ENCODE measurements at regions not wholly inside any gene's neighbourhood (a gene's known extent, or its start where the extent isn't known, plus 50 kb on each side); places are given as distances from the start of the nearest gene placed in this dataset.
"Not testable (repeated sequence)": the region's sequence is repeated elsewhere in the genome, so short reads cannot be mapped to it uniquely, and the experiment has no call there.

- Mint-ChIP-seq H3K27ac (no peak overlapping the region), H3K4me3 (no peak overlapping the region)
These were observed 376.3 kb upstream of the DEPDC1 start for GRCh38 chr1:68873144-68873543.

GRCh38 chr1:68881330-68882194, 384.7 kb upstream of the DEPDC1 start:
- not testable (repeated sequence) for H3K36me3 Mint-ChIP-seq; H3K4me3 Mint-ChIP-seq; H3K9me3 Mint-ChIP-seq; DNase-seq; H3K27ac Mint-ChIP-seq; ATAC-seq (ENCODE audit: low read depth in 2 of 2); H3K4me1 Mint-ChIP-seq; H3K27me3 Mint-ChIP-seq

More at GRCh38 chr1:68873144-68873543, 376.3 kb upstream of the DEPDC1 start:
- Mint-ChIP-seq H3K9me3 (peaks cover 3 to 39% (median 5%) of the 10 kb centered on the region in 7 donors), H3K36me3 (no peaks in the 10 kb centered on the region), H3K4me1 (no peaks in the 10 kb centered on the region), H3K27me3 (no peaks in the 10 kb centered on the region)
- ATAC-seq (ENCODE audit: low read depth in 2 of 2) (no peak), DNase-seq (no peak)

DNA sequence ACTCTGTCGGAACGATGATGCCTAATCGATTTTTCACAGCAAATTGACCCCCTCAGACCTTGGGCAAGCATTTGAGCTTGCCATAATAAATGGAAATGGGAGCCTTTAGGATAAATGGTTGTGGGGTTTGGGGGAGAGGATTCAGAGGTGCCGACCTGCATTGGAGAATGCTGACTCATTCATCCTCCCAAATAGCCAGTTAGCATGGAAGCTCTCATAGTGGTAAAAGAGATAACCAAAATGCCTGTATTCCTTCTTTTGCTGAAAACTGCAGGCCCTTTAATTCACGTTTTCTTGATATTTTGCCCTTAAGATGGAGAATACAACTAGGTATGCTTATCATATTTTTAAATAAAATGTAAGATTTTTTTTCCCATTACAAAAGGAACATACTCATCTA, 392.6 kb upstream of the DEPDC1 start:
- no peak for DNase-seq
- H3K27ac Mint-ChIP-seq: no peak overlapping the region
- H3K36me3 Mint-ChIP-seq: no peaks in the 10 kb centered on the region
- peaks cover 0 to 12% (median 0%) of the 10 kb centered on the region in 7 donors for H3K9me3 Mint-ChIP-seq
- no peaks in the 10 kb centered on the region for H3K27me3 Mint-ChIP-seq
- H3K4me3 Mint-ChIP-seq: no peak overlapping the region
- no peaks in the 10 kb centered on the region for H3K4me1 Mint-ChIP-seq
- ATAC-seq (ENCODE audit: low read depth in 2 of 2): no peak

GRCh38 chr1:68890736-68891135, 393.9 kb upstream of the DEPDC1 start:
- Mint-ChIP-seq H3K4me3 (no peak overlapping the region), H3K36me3 (no peaks in the 10 kb centered on the region), H3K9me3 (peaks cover 0 to 12% (median 0%) of the 10 kb centered on the region in 7 donors), H3K27me3 (no peaks in the 10 kb centered on the region), H3K4me1 (no peaks in the 10 kb centered on the region), H3K27ac (no peak overlapping the region)
- DNase-seq: no peak
- ATAC-seq (ENCODE audit: low read depth in 2 of 2): no peak

- Mint-ChIP-seq H3K27ac (no peak overlapping the region), H3K9me3 (peaks cover 2 to 14% (median 10%) of the 10 kb centered on the region in 7 donors), H3K4me3 (no peak overlapping the region), H3K4me1 (no peaks in the 10 kb centered on the region), H3K27me3 (no peaks in the 10 kb centered on the region), H3K36me3 (no peaks in the 10 kb centered on the region)
- ATAC-seq (ENCODE audit: low read depth in 2 of 2) (no peak), DNase-seq (no peak)
These were observed 407.6 kb upstream of the DEPDC1 start for GRCh38 chr1:68904477-68904876.

DNA sequence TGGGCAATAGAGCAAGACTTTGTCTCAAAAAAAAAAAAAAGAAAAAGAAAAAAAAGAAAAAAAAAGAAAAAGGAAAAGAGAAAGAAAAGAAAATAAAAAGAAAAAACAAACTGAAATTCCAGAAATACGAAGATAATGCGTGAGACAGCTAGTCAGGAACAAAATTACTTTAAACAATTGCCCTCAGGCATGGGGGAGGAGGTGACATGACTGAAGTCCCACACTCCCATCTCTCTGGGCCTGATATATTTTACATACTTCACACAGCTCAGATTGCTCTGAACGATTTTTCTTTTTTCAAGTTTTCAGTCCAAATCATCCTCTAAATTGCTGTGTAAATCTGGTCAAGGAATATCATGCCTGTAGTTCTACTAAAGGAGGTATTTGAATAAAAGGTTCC, 409.5 kb upstream of the DEPDC1 start:
- no peak for DNase-seq
- Mint-ChIP-seq H3K9me3 (peaks cover 4 to 18% (median 11%) of the 10 kb centered on the region in 7 donors), H3K36me3 (no peaks in the 10 kb centered on the region), H3K27me3 (no peaks in the 10 kb centered on the region), H3K4me1 (no peaks in the 10 kb centered on the region), H3K27ac (peak overlapping the region in 1 of 6 donors; percentile 84), H3K4me3 (no peak overlapping the region)
- no peak for ATAC-seq (ENCODE audit: low read depth in 2 of 2)

DNA sequence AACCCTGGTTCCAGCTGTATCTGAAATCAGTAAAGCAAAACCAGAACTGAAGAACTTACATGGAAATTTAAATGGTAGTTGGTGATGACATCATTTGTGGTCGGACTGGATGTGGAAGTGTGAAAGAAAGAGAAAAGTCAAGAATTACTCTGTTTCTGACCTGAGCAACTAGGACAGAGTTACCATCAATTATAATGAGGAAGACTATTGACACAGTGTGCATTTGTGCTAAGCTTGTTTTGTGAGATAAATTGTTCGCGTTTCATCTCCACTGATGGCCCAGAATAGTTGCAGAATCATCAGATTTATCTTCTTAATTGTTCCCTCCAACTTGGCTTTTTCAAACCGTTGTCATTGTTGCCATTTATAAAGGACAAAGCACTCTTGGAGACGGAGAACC, 410.6 kb upstream of the DEPDC1 start:
- Mint-ChIP-seq H3K4me1 (no peaks in the 10 kb centered on the region), H3K36me3 (no peaks in the 10 kb centered on the region), H3K27me3 (no peaks in the 10 kb centered on the region), H3K4me3 (no peak overlapping the region), H3K9me3 (peaks cover 4 to 19% (median 14%) of the 10 kb centered on the region in 7 donors), H3K27ac (no peak overlapping the region)
- DNase-seq (no peak), ATAC-seq (ENCODE audit: low read depth in 2 of 2) (no peak)

DNA sequence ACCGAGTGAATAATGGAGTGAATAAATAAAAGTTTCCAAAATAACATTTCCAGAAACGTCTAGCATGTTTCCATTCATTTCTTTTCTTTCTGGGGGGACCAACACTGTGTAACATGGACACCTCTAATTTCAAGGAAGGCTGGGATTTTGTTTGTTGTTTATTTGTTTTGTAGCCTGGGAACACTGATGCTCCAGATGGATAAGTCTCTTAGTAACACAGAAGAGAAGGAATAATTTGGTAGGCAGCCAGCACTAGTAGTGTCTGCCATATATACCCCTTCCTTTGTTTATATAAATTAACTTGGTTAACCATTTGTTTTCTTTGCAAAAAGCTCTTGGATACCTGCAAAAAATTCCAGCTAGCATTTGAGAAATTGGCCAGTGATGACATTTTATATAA, 411.4 kb upstream of the DEPDC1 start:
- Mint-ChIP-seq H3K27ac (no peak overlapping the region), H3K4me3 (no peak overlapping the region), H3K9me3 (peaks cover 4 to 18% (median 13%) of the 10 kb centered on the region in 7 donors), H3K36me3 (no peaks in the 10 kb centered on the region), H3K4me1 (no peaks in the 10 kb centered on the region), H3K27me3 (no peaks in the 10 kb centered on the region)
- no peak for DNase-seq
- no peak for ATAC-seq (ENCODE audit: low read depth in 2 of 2)

- no peak for ATAC-seq (ENCODE audit: low read depth in 2 of 2)
- peaks cover 0 to 22% (median 4%) of the 10 kb centered on the region in 7 donors for H3K9me3 Mint-ChIP-seq
- DNase-seq: no peak
- H3K4me1 Mint-ChIP-seq: no peaks in the 10 kb centered on the region
- H3K36me3 Mint-ChIP-seq: no peaks in the 10 kb centered on the region
- H3K27ac Mint-ChIP-seq: no peak overlapping the region
- H3K27me3 Mint-ChIP-seq: no peaks in the 10 kb centered on the region
- no peak overlapping the region for H3K4me3 Mint-ChIP-seq
These were observed 419.5 kb upstream of the DEPDC1 start for GRCh38 chr1:68916221-68916902.

DNA sequence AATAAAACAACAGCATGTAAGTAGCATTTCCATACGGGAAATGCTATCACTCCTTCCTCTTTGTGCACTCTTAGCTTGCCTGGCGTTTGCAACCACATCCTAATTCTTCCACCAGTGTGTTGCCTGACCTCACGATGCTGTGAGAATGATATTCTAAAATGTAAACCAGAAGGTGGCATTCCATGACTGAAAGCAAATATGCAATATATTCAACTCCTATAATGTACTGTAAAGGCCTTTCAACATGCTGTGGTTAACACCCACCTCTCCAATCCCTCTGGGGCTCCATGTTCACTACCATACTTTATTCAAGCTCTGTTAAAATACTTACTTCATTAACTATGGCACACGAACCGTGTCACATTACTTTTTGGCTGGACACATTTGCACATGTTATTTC, 420.6 kb upstream of the DEPDC1 start:
- H3K27me3 Mint-ChIP-seq: no peaks in the 10 kb centered on the region
- ATAC-seq (ENCODE audit: low read depth in 2 of 2) (no peak), DNase-seq (no peak)
- H3K4me3 Mint-ChIP-seq: no peak overlapping the region
- no peak overlapping the region for H3K27ac Mint-ChIP-seq
- H3K36me3 Mint-ChIP-seq: no peaks in the 10 kb centered on the region
- peaks cover 0 to 18% (median 5%) of the 10 kb centered on the region in 7 donors for H3K9me3 Mint-ChIP-seq
- H3K4me1 Mint-ChIP-seq: no peaks in the 10 kb centered on the region

DNA sequence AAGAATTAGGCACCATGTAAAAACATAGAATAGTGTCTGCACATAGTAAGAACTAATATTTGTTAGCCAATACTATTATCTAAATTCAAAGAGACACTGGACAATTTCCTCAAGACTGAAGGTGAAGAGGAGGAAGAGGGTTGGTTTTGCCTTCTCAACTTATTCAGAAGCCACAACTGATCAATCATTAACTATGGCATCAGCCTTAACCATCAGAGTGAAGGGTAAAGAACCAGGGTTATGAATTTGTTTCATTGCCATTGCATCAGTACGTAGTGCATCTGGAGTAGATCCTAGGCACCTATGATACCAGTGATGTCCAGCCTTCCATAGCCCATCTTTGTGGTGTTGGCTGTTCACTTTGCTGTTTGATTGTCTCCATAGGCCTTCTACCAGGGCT, 421.7 kb upstream of the DEPDC1 start:
- H3K36me3 Mint-ChIP-seq: no peaks in the 10 kb centered on the region
- ATAC-seq (ENCODE audit: low read depth in 2 of 2): no peak
- H3K27me3 Mint-ChIP-seq: no peaks in the 10 kb centered on the region
- H3K4me1 Mint-ChIP-seq: no peaks in the 10 kb centered on the region
- no peak overlapping the region for H3K27ac Mint-ChIP-seq
- H3K4me3 Mint-ChIP-seq: no peak overlapping the region
- no peak for DNase-seq
- H3K9me3 Mint-ChIP-seq: peaks cover 0 to 12% (median 5%) of the 10 kb centered on the region in 7 donors

GRCh38 chr1:68919075-68919474, 422.2 kb upstream of the DEPDC1 start:
- peaks cover 0 to 12% (median 5%) of the 10 kb centered on the region in 7 donors for H3K9me3 Mint-ChIP-seq

GRCh38 chr1:68923475-68924088, 426.7 kb upstream of the DEPDC1 start:
- H3K9me3 Mint-ChIP-seq; H3K27me3 Mint-ChIP-seq; H3K27ac Mint-ChIP-seq; ATAC-seq (ENCODE audit: low read depth in 2 of 2); DNase-seq; H3K4me3 Mint-ChIP-seq; H3K4me1 Mint-ChIP-seq; H3K36me3 Mint-ChIP-seq: not testable (repeated sequence)

More at GRCh38 chr1:68919075-68919474, 422.2 kb upstream of the DEPDC1 start:
- DNase-seq: no peak
- Mint-ChIP-seq H3K4me3 (no peak overlapping the region), H3K27ac (no peak overlapping the region), H3K4me1 (no peaks in the 10 kb centered on the region), H3K36me3 (no peaks in the 10 kb centered on the region), H3K27me3 (no peaks in the 10 kb centered on the region)
- no peak for ATAC-seq (ENCODE audit: low read depth in 2 of 2)

DNA sequence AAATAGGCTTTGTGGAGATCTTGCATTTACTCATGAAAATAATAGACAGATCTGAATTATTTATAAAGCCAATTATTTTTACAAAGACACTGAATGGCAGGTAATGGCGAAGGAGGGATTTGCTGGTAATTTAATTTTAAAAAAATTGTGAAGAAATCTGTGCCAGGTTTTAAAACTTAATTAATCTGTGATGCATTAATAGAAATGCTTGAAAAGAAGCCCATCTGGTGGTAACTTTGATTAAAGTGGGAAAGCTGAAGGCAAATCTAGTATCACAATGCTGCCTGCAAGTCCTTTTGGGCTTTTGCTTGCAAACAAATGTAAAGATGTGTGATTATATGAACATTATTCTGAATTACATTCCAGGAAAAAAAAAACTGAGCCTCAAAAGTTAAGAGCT, 433.2 kb upstream of the DEPDC1 start:
- DNase-seq: no peak
- Mint-ChIP-seq H3K27me3 (no peaks in the 10 kb centered on the region), H3K36me3 (no peaks in the 10 kb centered on the region), H3K27ac (no peak overlapping the region), H3K4me1 (no peaks in the 10 kb centered on the region), H3K9me3 (peaks cover 0 to 8% (median 0%) of the 10 kb centered on the region in 7 donors), H3K4me3 (no peak overlapping the region)
- no peak for ATAC-seq (ENCODE audit: low read depth in 2 of 2)

All from naive B cell (primary cell).